GM21367 (cell line): ENCODE measurements at regions not wholly inside any gene's neighbourhood (a gene's known extent, or its start where the extent isn't known, plus 50 kb on each side); places are given as distances from the start of the nearest gene placed in this dataset.

Source experiments
- ATAC-seq: cut with Tn5 transposase; IDR thresholded peaks from one replicate; pipeline ENCODE4 v1.9.1; 2021; ENCODE audit not compliant: unreplicated experiment

GRCh38 chr3:187618722-187619121 lies 51.5 kb downstream of the SST start:
- ATAC-seq, result no peak

GRCh38 chr3:187617213-187617612 lies 53.0 kb downstream of the SST start:
- no peak for ATAC-seq

- ATAC-seq, result peak; percentile 73
Measured at GRCh38 chr3:187616307-187616972, 53.8 kb downstream of the SST start.

GRCh38 chr3:187615630-187616029 lies 54.6 kb downstream of the SST start:
- ATAC-seq, result no peak

- no peak for ATAC-seq
Measured at GRCh38 chr3:187612656-187613055, 57.5 kb downstream of the SST start.

GRCh38 chr3:187610981-187611511 lies 59.1 kb downstream of the SST start:
- ATAC-seq, result no peak

- no peak for ATAC-seq
Measured at GRCh38 chr3:187594272-187594671, 75.9 kb downstream of the SST start.

- ATAC-seq, result no peak
Measured at GRCh38 chr3:187593451-187593850, 76.7 kb downstream of the SST start.

GRCh38 chr3:187590861-187591576 lies 79.2 kb downstream of the SST start:
- ATAC-seq, result no peak

- ATAC-seq, result no peak
Measured at GRCh38 chr3:187587076-187587475, 83.1 kb downstream of the SST start.

GRCh38 chr3:187586226-187586625 lies 84.0 kb downstream of the SST start:
- ATAC-seq, result no peak

GRCh38 chr3:187572441-187572840 lies 97.8 kb downstream of the SST start:
- ATAC-seq, result no peak

- no peak for ATAC-seq
Measured at GRCh38 chr3:187571701-187572100, 98.5 kb downstream of the SST start.

- ATAC-seq, result no peak
Measured at GRCh38 chr3:187570776-187571175, 99.4 kb downstream of the SST start.

GRCh38 chr3:187568171-187568570 lies 102.0 kb downstream of the SST start:
- ATAC-seq, result no peak

GRCh38 chr3:187567661-187568121 lies 102.5 kb downstream of the SST start:
- ATAC-seq, result no peak

- ATAC-seq, result no peak
Measured at GRCh38 chr3:187567021-187567420, 103.2 kb downstream of the SST start.

- ATAC-seq, result no peak
Measured at GRCh38 chr3:187565701-187566100, 104.5 kb downstream of the SST start.

- no peak for ATAC-seq
Measured at GRCh38 chr3:187558990-187559389, 111.2 kb downstream of the SST start.

- ATAC-seq, result no peak
Measured at GRCh38 chr3:187551416-187551815, 118.8 kb downstream of the SST start.

- no peak for ATAC-seq
Measured at GRCh38 chr3:187550446-187550845, 119.7 kb downstream of the SST start.

GRCh38 chr3:187545366-187545765 lies 124.8 kb downstream of the SST start:
- ATAC-seq, result no peak
